ENCODE measurements at regions not wholly inside any gene's neighbourhood (a gene's known extent, or its start where the extent isn't known, plus 50 kb on each side); places are given as distances from the start of the nearest gene placed in this dataset.

DNA sequence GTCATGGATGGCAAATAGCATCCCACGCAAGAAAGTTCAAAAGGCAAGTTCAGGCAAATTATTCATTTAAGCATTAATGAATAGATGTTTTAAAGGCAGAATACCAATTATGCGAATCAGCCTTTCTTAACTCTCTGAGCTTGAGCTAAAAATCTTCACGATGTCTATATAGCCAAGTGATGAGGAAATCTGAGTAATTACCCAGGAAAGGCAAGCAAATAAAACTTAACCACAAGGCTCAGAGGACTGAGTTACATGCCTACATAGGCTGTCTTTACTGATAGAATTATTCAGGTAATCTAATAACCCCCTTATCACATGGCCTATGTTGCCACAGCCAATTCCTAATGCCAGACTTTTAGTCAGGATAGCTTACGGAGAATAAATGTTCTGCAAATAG is 120.8 kb upstream of the MTAP start:
- TF ChIP-seq, protein P1, sequence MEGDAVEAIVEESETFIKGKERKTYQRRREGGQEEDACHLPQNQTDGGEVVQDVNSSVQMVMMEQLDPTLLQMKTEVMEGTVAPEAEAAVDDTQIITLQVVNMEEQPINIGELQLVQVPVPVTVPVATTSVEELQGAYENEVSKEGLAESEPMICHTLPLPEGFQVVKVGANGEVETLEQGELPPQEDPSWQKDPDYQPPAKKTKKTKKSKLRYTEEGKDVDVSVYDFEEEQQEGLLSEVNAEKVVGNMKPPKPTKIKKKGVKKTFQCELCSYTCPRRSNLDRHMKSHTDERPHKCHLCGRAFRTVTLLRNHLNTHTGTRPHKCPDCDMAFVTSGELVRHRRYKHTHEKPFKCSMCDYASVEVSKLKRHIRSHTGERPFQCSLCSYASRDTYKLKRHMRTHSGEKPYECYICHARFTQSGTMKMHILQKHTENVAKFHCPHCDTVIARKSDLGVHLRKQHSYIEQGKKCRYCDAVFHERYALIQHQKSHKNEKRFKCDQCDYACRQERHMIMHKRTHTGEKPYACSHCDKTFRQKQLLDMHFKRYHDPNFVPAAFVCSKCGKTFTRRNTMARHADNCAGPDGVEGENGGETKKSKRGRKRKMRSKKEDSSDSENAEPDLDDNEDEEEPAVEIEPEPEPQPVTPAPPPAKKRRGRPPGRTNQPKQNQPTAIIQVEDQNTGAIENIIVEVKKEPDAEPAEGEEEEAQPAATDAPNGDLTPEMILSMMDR (IDR thresholded peaks at IDR 0.05), result no peak
- no peak for TF ChIP-seq POLR2A (IDR thresholded peaks at IDR 0.05)

Data from uterus (tissue), 2 donors.